Spleen (tissue), 7 donors: ENCODE measurements at regions not wholly inside any gene's neighbourhood (a gene's known extent, or its start where the extent isn't known, plus 50 kb on each side); places are given as distances from the start of the nearest gene placed in this dataset.

Experiments used
- CTCF ChIP-seq, 11 experiments: fragments of 200-600 bp in 7 of 11; fragments of 450-650 bp in 4 of 11; sonication (generic) in 4 of 11; IDR thresholded peaks in 8 of 11; conservative IDR thresholded peaks in 3 of 11; 1 replicate in 7 of 11; 2 replicates in 4 of 11; pipeline versions ENCODE4 v1.4.0 to v1.8.0; 2016 to 2021; ENCODE audit warnings: antibody characterized with exemption in 11 of 11, inconsistent platforms in 4 of 11, mild to moderate bottlenecking in 1 of 11
- POLR2A ChIP-seq, 3 donors: fragments of 450-650 bp; IDR thresholded peaks; one replicate each; pipeline ENCODE4 v1.5.1; 2017; ENCODE audit warnings: antibody characterized with exemption in 3 of 3, mild to moderate bottlenecking in 1 of 3
- POLR2AphosphoS5 ChIP-seq, 3 donors: sonication (generic); formaldehyde crosslinking; IDR thresholded peaks; one replicate each; pipeline ENCODE4 v1.5.1; 2017; ENCODE audit warnings: antibody characterized with exemption in 3 of 3
- donor health status: DM: no; HTN: no; CAD: no; lungs with moderate emphysema.
- donor health status: DM: no; HTN: no; CAD: no.
- donor health status: DM: no; HTN: no; CAD: no.

GRCh38 chr20:11529047-11529446 is 388.6 kb upstream of the BTBD3 start:
- no peak for TF ChIP-seq CTCF (IDR thresholded peaks at IDR 0.05 in 8 of 11, conservative IDR thresholded peaks at IDR 0.05 in 3 of 11)
- TF ChIP-seq POLR2A (IDR thresholded peaks at IDR 0.05): no peak
- TF ChIP-seq POLR2AphosphoS5 (IDR thresholded peaks at IDR 0.05): no peak
